Neural cell (in vitro differentiated cells): ENCODE measurements at regions not wholly inside any gene's neighbourhood (a gene's known extent, or its start where the extent isn't known, plus 50 kb on each side); places are given as distances from the start of the nearest gene placed in this dataset.

Source experiments
- H2AFZ ChIP-seq: fragments of 200-600, 300-800 bp; sonication (generic), shearing (Covaris generic); 2 replicates; pipeline ENCODE4 v1.6.0; 2014; ENCODE audit warnings: low read depth, mild to moderate bottlenecking, antibody characterized with exemption, low read length, moderate library complexity
- H3F3A ChIP-seq: fragments of 200-600 bp; shearing (Covaris generic); 2 replicates; pipeline ENCODE4 v1.6.1; 2016; ENCODE audit warnings: mild to moderate bottlenecking, moderate library complexity, mixed read lengths, antibody characterized with exemption, low read length; ENCODE audit not compliant: insufficient read depth, poor library complexity, severe bottlenecking
- H3K27ac ChIP-seq: fragments of 200-600, 300-800 bp; sonication (generic), shearing (Covaris generic); 2 replicates; pipeline ENCODE4 v1.5.1; 2014; ENCODE audit warnings: mild to moderate bottlenecking, low read length, moderate library complexity
- H3K27me3 ChIP-seq: fragments of 300-800, 200-600 bp; sonication (generic), shearing (Covaris generic); 2 replicates; pipeline ENCODE4 v1.6.0; 2014; ENCODE audit warnings: mild to moderate bottlenecking, low read depth, low read length, moderate library complexity; ENCODE audit not compliant: insufficient read depth
- H3K36me3 ChIP-seq: fragments of 300-800, 200-600 bp; sonication (generic), shearing (Covaris generic); 2 replicates; pipeline ENCODE4 v1.5.1; 2014; ENCODE audit warnings: mild to moderate bottlenecking, antibody characterized with exemption, low read length, moderate library complexity; ENCODE audit not compliant: insufficient read depth
- H3K4me2 ChIP-seq: fragments of 300-800, 200-600 bp; sonication (generic), shearing (Covaris generic); 2 replicates; pipeline ENCODE4 v1.6.0; 2014; ENCODE audit warnings: mild to moderate bottlenecking, low read length
- H3K4me3 ChIP-seq: fragments of 300-800, 200-600 bp; sonication (generic), shearing (Covaris generic); 2 replicates; pipeline ENCODE4 v1.5.1; 2014; ENCODE audit warnings: mild to moderate bottlenecking, low read length, moderate library complexity
- H3K79me2 ChIP-seq: fragments of 200-600 bp; shearing (Covaris generic); replicated peaks from 2 replicates; pipeline ENCODE4 v1.6.0; 2014; ENCODE audit warnings: mild to moderate bottlenecking, low read length, moderate library complexity; ENCODE audit not compliant: insufficient read depth
- H3K9ac ChIP-seq: fragments of 300-800, 200-600 bp; sonication (generic), shearing (Covaris generic); 2 replicates; pipeline ENCODE4 v1.6.1; 2016; ENCODE audit warnings: mild to moderate bottlenecking, low read length, mixed read lengths
- H3K9me2 ChIP-seq: fragments of 200-600 bp; shearing (Covaris generic); 2 replicates; pipeline ENCODE4 v1.6.1; 2016; ENCODE audit warnings: mild to moderate bottlenecking, low read length, mixed read lengths; ENCODE audit not compliant: insufficient read depth
- H3K9me3 ChIP-seq: fragments of 200-600, 300-800 bp; sonication (generic), shearing (Covaris generic); 2 replicates; pipeline ENCODE4 v1.6.1; 2016; ENCODE audit warnings: mild to moderate bottlenecking, mixed run types, low read length, moderate library complexity, mixed read lengths
- H4K20me1 ChIP-seq: fragments of 200-600 bp; shearing (Covaris generic); 2 replicates; pipeline ENCODE4 v1.6.1; 2016; ENCODE audit warnings: mild to moderate bottlenecking, mixed run types; ENCODE audit not compliant: insufficient read depth
- EP300 ChIP-seq: fragments of 450-650 bp; conservative IDR thresholded peaks from 2 replicates; pipeline ENCODE4 v1.6.1; 2014; ENCODE audit warnings: antibody characterized with exemption, mild to moderate bottlenecking, moderate library complexity; ENCODE audit not compliant: poor library complexity, severe bottlenecking
- EZH2 ChIP-seq: fragments of 200-600, 300-800 bp; shearing (Covaris generic), sonication (generic); IDR thresholded peaks from 2 replicates; pipeline ENCODE4 v1.6.1; 2014; ENCODE audit warnings: antibody characterized with exemption, low read length, borderline replicate concordance, mild to moderate bottlenecking; ENCODE audit not compliant: insufficient read depth, poor library complexity, severe bottlenecking
- MXI1 ChIP-seq: fragments of 450-650 bp; conservative IDR thresholded peaks from 2 replicates; pipeline ENCODE4 v1.6.1; 2014; ENCODE audit warnings: antibody characterized with exemption, mild to moderate bottlenecking; ENCODE audit not compliant: poor library complexity, severe bottlenecking
- POLR2AphosphoS5 ChIP-seq: IDR thresholded peaks from 2 replicates; pipeline ENCODE4 v1.6.1; 2012
- RAD21 ChIP-seq: fragments of 450-650 bp; conservative IDR thresholded peaks from 2 replicates; pipeline ENCODE4 v1.6.1; 2014; ENCODE audit warnings: antibody characterized with exemption, mild to moderate bottlenecking, moderate library complexity
- REST ChIP-seq: IDR thresholded peaks from 2 replicates; pipeline ENCODE4 v1.6.1; 2012; ENCODE audit warnings: borderline replicate concordance
- SMC3 ChIP-seq: fragments of 450-650 bp; conservative IDR thresholded peaks from 2 replicates; pipeline ENCODE4 v1.6.1; 2014; ENCODE audit warnings: antibody characterized with exemption, mild to moderate bottlenecking, moderate library complexity; ENCODE audit not compliant: poor library complexity
- TAF1 ChIP-seq: IDR thresholded peaks from 2 replicates; pipeline ENCODE4 v1.6.1; 2012; ENCODE audit warnings: low read depth
- TF ChIP-seq, protein P1 (sequence below): fragments of 450-650 bp; IDR thresholded peaks from 2 replicates; pipeline ENCODE4 v1.5.1; 2014; ENCODE audit warnings: antibody characterized with exemption, mild to moderate bottlenecking, moderate library complexity; ENCODE audit not compliant: poor library complexity, severe bottlenecking

DNA sequence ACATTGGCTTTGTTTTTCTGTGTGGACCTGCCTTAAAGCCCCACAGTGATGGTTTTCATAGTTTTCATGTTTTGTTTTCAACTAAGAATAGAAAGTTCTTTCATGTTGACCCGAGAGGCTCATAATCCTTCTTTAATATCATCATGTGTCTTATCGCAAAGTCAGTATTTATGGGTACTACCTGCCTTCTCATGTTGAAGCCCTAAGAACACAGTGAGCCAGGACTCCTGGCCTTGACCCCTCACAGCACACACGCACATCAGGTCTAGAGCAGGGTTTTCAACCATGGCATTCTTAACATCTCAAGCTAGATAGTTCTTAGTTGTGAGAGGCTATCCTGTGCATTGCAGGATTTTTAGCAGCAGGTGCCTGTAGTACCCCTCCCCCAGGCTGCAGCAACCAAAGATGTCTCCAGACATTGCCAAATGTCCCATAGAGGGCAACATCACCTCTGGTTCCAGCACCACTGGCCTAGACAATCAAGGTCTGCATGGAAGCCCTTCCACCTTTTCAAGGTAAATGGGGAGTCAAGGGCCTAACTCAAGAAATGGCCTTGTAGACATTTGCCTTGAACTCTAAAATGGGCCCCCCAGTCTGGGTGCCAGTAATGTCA, 118.3 kb downstream of the MTHFS start:
- no peaks in the 10 kb centered on the region for H3F3A ChIP-seq
- TF ChIP-seq EP300 (no peak), RAD21 (no peak), MXI1 (no peak), REST (no peak), TAF1 (no peak), SMC3 (no peak), POLR2AphosphoS5 (no peak), EZH2 (no peak)
- TF ChIP-seq, protein P1, sequence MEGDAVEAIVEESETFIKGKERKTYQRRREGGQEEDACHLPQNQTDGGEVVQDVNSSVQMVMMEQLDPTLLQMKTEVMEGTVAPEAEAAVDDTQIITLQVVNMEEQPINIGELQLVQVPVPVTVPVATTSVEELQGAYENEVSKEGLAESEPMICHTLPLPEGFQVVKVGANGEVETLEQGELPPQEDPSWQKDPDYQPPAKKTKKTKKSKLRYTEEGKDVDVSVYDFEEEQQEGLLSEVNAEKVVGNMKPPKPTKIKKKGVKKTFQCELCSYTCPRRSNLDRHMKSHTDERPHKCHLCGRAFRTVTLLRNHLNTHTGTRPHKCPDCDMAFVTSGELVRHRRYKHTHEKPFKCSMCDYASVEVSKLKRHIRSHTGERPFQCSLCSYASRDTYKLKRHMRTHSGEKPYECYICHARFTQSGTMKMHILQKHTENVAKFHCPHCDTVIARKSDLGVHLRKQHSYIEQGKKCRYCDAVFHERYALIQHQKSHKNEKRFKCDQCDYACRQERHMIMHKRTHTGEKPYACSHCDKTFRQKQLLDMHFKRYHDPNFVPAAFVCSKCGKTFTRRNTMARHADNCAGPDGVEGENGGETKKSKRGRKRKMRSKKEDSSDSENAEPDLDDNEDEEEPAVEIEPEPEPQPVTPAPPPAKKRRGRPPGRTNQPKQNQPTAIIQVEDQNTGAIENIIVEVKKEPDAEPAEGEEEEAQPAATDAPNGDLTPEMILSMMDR, result no peak
- no peak overlapping the region for H3K4me2 ChIP-seq
- no peaks in the 10 kb centered on the region for H3K79me2 ChIP-seq
- H2AFZ ChIP-seq, result no peak overlapping the region
- no peaks in the 10 kb centered on the region for H3K9me3 ChIP-seq
- no peaks in the 10 kb centered on the region for H4K20me1 ChIP-seq
- H3K27ac ChIP-seq, result no peak overlapping the region
- no peaks in the 10 kb centered on the region for H3K36me3 ChIP-seq
- no peaks in the 10 kb centered on the region for H3K9me2 ChIP-seq
- H3K4me3 ChIP-seq, result no peak overlapping the region
- no peak overlapping the region for H3K9ac ChIP-seq
- no peaks in the 10 kb centered on the region for H3K27me3 ChIP-seq

DNA sequence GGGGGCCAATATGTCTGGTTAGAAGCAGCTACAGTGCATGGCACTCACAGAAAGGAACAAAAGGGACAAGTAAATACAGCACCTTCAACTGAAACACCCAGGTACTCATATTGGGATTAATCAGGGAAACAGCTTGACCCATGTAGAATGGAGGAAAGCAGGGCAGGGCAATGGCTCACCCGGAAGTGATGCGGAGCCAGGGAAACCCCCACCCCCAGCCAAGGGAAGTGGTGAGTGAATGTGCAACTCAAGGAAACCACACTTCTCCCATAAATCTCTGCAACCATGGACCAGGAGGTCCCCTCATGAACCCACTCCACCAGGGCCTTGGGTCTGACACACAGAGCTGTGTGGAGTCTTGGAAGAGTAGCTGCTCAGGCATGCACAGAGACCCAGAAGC, 117.1 kb downstream of the MTHFS start:
- no peaks in the 10 kb centered on the region for H3F3A ChIP-seq

More for the DNA sequence above, 117.1 kb downstream of the MTHFS start:
- Histone ChIP-seq H3K27me3 (no peaks in the 10 kb centered on the region), H4K20me1 (no peaks in the 10 kb centered on the region), H3K4me2 (no peak overlapping the region), H3K4me3 (no peak overlapping the region), H3K27ac (no peak overlapping the region), H3K9ac (no peak overlapping the region), H3K9me3 (no peaks in the 10 kb centered on the region), H3K36me3 (no peaks in the 10 kb centered on the region), H3K9me2 (no peaks in the 10 kb centered on the region), H3K79me2 (no peaks in the 10 kb centered on the region), H2AFZ (no peak overlapping the region)
- TF ChIP-seq EZH2 (no peak), POLR2AphosphoS5 (no peak), TAF1 (no peak), EP300 (no peak), SMC3 (no peak), RAD21 (no peak), REST (no peak), MXI1 (no peak)
- TF ChIP-seq, protein P1, result no peak
